K562 (cell line): ENCODE measurements at regions not wholly inside any gene's neighbourhood (a gene's known extent, or its start where the extent isn't known, plus 50 kb on each side); places are given as distances from the start of the nearest gene placed in this dataset.

ENCODE experiments used
- FOXO4 ChIP-seq: fragments of 450-650 bp; formaldehyde crosslinking; IDR thresholded peaks from 2 replicates; pipeline ENCODE4 v1.4.0; 2020; ENCODE audit warnings: mild to moderate bottlenecking, moderate library complexity
- HDAC1 ChIP-seq, 2 experiments: fragments of 450-650 bp; IDR thresholded peaks; 2 replicates each; pipeline ENCODE4 v1.6.1; 2016 to 2017; ENCODE audit warnings: inconsistent platforms in 1 of 2, mild to moderate bottlenecking in 1 of 2, moderate library complexity in 1 of 2
- MLX ChIP-seq, 2 experiments: fragments of 450-650 bp in 1 of 2; sonication (generic) in 1 of 2; formaldehyde crosslinking; conservative IDR thresholded peaks; 2 replicates each; pipeline versions ENCODE4 v1.4.0 to v1.8.1; 2020 to 2022; ENCODE audit warnings: mild to moderate bottlenecking in 1 of 2, missing genetic modification reagents in 1 of 2
- RUNX1 ChIP-seq: sonication (generic); IDR thresholded peaks from 2 replicates; pipeline ENCODE4 v1.6.1; 2016; ENCODE audit warnings: antibody characterized with exemption, low read depth
- ZNF184 ChIP-seq: sonication (generic); formaldehyde crosslinking; IDR thresholded peaks from 2 replicates; pipeline ENCODE4 v1.5.0; 2020; ENCODE audit warnings: missing genetic modification reagents
- ZNF707 ChIP-seq: fragments of 250-450 bp; sonication (Bioruptor Pico); conservative IDR thresholded peaks from 2 replicates; pipeline ENCODE4 v1.8.0; 2022; ENCODE audit warnings: inconsistent platforms, mild to moderate bottlenecking, moderate library complexity
- TF ChIP-seq, protein P1 (sequence below), 3 experiments: IDR thresholded peaks in 2 of 3; conservative IDR thresholded peaks in 1 of 3; 2 replicates each; pipeline ENCODE4 v1.5.1; 2011 to 2012; ENCODE audit warnings: low read length in 3 of 3, mild to moderate bottlenecking in 3 of 3, control low read depth in 2 of 3, improper control_type of control experiment in 1 of 3, inconsistent platforms in 1 of 3, low read depth in 1 of 3, mixed read lengths in 1 of 3, moderate library complexity in 1 of 3; ENCODE audit not compliant: insufficient read depth in 2 of 3
- TF ChIP-seq, protein P2 (sequence below): fragments of 250-450 bp; sonication (Bioruptor Pico); IDR thresholded peaks from 2 replicates; pipeline ENCODE4 v1.8.0; 2022; ENCODE audit warnings: inconsistent platforms, mild to moderate bottlenecking, moderate library complexity, borderline replicate concordance

DNA sequence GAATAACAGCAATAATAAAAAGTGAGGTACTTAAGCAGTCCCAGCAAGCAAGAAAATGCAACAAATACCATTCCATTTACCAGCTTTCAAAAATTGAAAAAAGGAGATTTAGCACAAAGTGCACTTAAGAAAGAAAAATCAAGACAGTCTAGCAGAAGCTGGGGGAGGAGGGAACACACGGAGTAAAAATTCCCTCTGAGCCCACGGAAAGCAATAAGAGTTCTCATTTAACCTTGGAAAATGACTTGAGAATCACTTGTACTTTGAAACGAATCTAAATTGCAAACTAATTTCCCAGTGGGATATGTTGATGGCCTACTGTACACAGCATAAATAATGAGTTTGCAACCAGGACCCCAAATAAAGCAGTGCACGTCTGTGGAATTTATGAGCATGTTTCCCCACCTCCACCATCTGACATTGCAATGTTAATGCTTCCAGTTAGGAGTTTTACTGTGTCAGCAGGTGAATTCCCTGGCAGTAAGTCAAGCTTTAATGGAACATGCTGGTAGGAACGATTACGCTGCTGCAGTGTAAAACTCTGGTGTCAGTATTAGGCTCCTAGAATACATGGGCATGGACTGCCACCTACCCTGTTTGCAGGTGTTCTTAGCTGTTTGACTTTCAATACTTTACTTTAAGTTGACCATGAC, 386.8 kb downstream of the HDGFL1 start:
- TF ChIP-seq HDAC1 (IDR thresholded peaks at IDR 0.05): no peak
- no peak for TF ChIP-seq ZNF707 (CRISPR knock-in tag)
- TF ChIP-seq ZNF184 (CRISPR knock-in tag): no peak
- no peak for TF ChIP-seq FOXO4 (CRISPR knock-in tag)
- TF ChIP-seq, protein P1, sequence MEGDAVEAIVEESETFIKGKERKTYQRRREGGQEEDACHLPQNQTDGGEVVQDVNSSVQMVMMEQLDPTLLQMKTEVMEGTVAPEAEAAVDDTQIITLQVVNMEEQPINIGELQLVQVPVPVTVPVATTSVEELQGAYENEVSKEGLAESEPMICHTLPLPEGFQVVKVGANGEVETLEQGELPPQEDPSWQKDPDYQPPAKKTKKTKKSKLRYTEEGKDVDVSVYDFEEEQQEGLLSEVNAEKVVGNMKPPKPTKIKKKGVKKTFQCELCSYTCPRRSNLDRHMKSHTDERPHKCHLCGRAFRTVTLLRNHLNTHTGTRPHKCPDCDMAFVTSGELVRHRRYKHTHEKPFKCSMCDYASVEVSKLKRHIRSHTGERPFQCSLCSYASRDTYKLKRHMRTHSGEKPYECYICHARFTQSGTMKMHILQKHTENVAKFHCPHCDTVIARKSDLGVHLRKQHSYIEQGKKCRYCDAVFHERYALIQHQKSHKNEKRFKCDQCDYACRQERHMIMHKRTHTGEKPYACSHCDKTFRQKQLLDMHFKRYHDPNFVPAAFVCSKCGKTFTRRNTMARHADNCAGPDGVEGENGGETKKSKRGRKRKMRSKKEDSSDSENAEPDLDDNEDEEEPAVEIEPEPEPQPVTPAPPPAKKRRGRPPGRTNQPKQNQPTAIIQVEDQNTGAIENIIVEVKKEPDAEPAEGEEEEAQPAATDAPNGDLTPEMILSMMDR (IDR thresholded peaks at IDR 0.05 in 2 of 3, conservative IDR thresholded peaks at IDR 0.05 in 1 of 3; ENCODE audit: insufficient read depth in 2 of 3, low read depth in 1 of 3, low read length in 3 of 3): no peak
- TF ChIP-seq RUNX1: no peak
- TF ChIP-seq, protein P2, sequence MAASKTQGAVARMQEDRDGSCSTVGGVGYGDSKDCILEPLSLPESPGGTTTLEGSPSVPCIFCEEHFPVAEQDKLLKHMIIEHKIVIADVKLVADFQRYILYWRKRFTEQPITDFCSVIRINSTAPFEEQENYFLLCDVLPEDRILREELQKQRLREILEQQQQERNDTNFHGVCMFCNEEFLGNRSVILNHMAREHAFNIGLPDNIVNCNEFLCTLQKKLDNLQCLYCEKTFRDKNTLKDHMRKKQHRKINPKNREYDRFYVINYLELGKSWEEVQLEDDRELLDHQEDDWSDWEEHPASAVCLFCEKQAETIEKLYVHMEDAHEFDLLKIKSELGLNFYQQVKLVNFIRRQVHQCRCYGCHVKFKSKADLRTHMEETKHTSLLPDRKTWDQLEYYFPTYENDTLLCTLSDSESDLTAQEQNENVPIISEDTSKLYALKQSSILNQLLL (CRISPR knock-in tag): no peak
- no peak for TF ChIP-seq MLX (CRISPR knock-in tag; conservative IDR thresholded peaks at IDR 0.05)
